ENCODE measurements at regions not wholly inside any gene's neighbourhood (a gene's known extent, or its start where the extent isn't known, plus 50 kb on each side); places are given as distances from the start of the nearest gene placed in this dataset.
"Not testable (repeated sequence)": the region's sequence is repeated elsewhere in the genome, so short reads cannot be mapped to it uniquely, and the experiment has no call there.

- H3K27ac Mint-ChIP-seq, result no peak overlapping the region
- no peaks in the 10 kb centered on the region for H3K9me3 Mint-ChIP-seq
- peaks cover 29 to 33% of the 10 kb centered on the region in 2 donors for H3K4me1 Mint-ChIP-seq (ENCODE audit: low read depth in 2 of 2)
- ATAC-seq (no peak), DNase-seq (ENCODE audit: low spot score) (no peak)
- H3K27me3 Mint-ChIP-seq, result peaks cover 0 to 7% of the 10 kb centered on the region in 2 donors
- no peak overlapping the region for H3K4me3 Mint-ChIP-seq
- H3K36me3 Mint-ChIP-seq, result peaks cover 24% of the 10 kb centered on the region
Measured at GRCh38 chr2:212722046-212722445, 183.4 kb upstream of the ERBB4 start.

GRCh38 chr2:212721026-212721451 lies 182.4 kb upstream of the ERBB4 start:
- peaks cover 22 to 23% of the 10 kb centered on the region in 2 donors for H3K4me1 Mint-ChIP-seq (ENCODE audit: low read depth in 2 of 2)
- DNase-seq (ENCODE audit: low spot score) (no peak), ATAC-seq (no peak)
- peaks cover 0 to 7% of the 10 kb centered on the region in 2 donors for H3K27me3 Mint-ChIP-seq
- peaks cover 24% of the 10 kb centered on the region for H3K36me3 Mint-ChIP-seq
- H3K27ac Mint-ChIP-seq, result no peak overlapping the region
- H3K4me3 Mint-ChIP-seq, result no peak overlapping the region
- no peaks in the 10 kb centered on the region for H3K9me3 Mint-ChIP-seq

- H3K4me3 Mint-ChIP-seq; H3K27me3 Mint-ChIP-seq; H3K27ac Mint-ChIP-seq; H3K9me3 Mint-ChIP-seq; DNase-seq (ENCODE audit: low spot score); ATAC-seq; H3K36me3 Mint-ChIP-seq; H3K4me1 Mint-ChIP-seq (ENCODE audit: low read depth in 2 of 2): not testable (repeated sequence)
Measured at GRCh38 chr2:212715411-212715810, 176.8 kb upstream of the ERBB4 start.

- DNase-seq (ENCODE audit: low spot score) (no peak), ATAC-seq (no peak)
- Mint-ChIP-seq H3K27me3 (peaks cover 0 to 7% of the 10 kb centered on the region in 2 donors), H3K36me3 (peaks cover 5% of the 10 kb centered on the region), H3K27ac (no peak overlapping the region), H3K4me3 (no peak overlapping the region), H3K9me3 (no peaks in the 10 kb centered on the region), H3K4me1 (ENCODE audit: low read depth in 2 of 2) (peaks cover 0 to 8% of the 10 kb centered on the region in 2 donors)
Measured at GRCh38 chr2:212713681-212714080, 175.1 kb upstream of the ERBB4 start.

GRCh38 chr2:212712991-212713390 lies 174.4 kb upstream of the ERBB4 start:
- DNase-seq (ENCODE audit: low spot score) (no peak), ATAC-seq (no peak)
- H3K9me3 Mint-ChIP-seq, result no peaks in the 10 kb centered on the region
- H3K27me3 Mint-ChIP-seq, result peaks cover 0 to 7% of the 10 kb centered on the region in 2 donors
- H3K27ac Mint-ChIP-seq, result peak overlapping the region in 1 of 2 donors; percentile 30
- peaks cover 0 to 8% of the 10 kb centered on the region in 2 donors for H3K4me1 Mint-ChIP-seq (ENCODE audit: low read depth in 2 of 2)
- H3K4me3 Mint-ChIP-seq, result no peak overlapping the region
- H3K36me3 Mint-ChIP-seq, result peaks cover 5% of the 10 kb centered on the region

- H3K27ac Mint-ChIP-seq, result peak overlapping the region in 1 of 2 donors; percentile 30
- DNase-seq (ENCODE audit: low spot score), result no peak
- no peak overlapping the region for H3K4me3 Mint-ChIP-seq
- no peak for ATAC-seq
- peaks cover 0 to 8% of the 10 kb centered on the region in 2 donors for H3K4me1 Mint-ChIP-seq (ENCODE audit: low read depth in 2 of 2)
- peaks cover 1 to 2% of the 10 kb centered on the region in 2 donors for H3K27me3 Mint-ChIP-seq
- H3K9me3 Mint-ChIP-seq, result no peaks in the 10 kb centered on the region
- H3K36me3 Mint-ChIP-seq, result peaks cover under 1% of the 10 kb centered on the region
Measured at GRCh38 chr2:212712466-212712865, 173.9 kb upstream of the ERBB4 start.

- H3K27me3 Mint-ChIP-seq, result peaks cover 0 to 2% of the 10 kb centered on the region in 2 donors
- ATAC-seq, result no peak
- no peaks in the 10 kb centered on the region for H3K9me3 Mint-ChIP-seq
- H3K4me1 Mint-ChIP-seq (ENCODE audit: low read depth in 2 of 2), result peaks cover 0 to 8% of the 10 kb centered on the region in 2 donors
- no peaks in the 10 kb centered on the region for H3K36me3 Mint-ChIP-seq
- no peak overlapping the region for H3K27ac Mint-ChIP-seq
- no peak for DNase-seq (ENCODE audit: low spot score)
- no peak overlapping the region for H3K4me3 Mint-ChIP-seq
Measured at GRCh38 chr2:212711856-212712255, 173.3 kb upstream of the ERBB4 start.

GRCh38 chr2:212709280-212709679 lies 170.7 kb upstream of the ERBB4 start:
- DNase-seq (ENCODE audit: low spot score) (no peak), ATAC-seq (no peak)
- Mint-ChIP-seq H3K4me3 (no peak overlapping the region), H3K27ac (no peak overlapping the region), H3K36me3 (no peaks in the 10 kb centered on the region), H3K27me3 (peaks cover 0 to 2% of the 10 kb centered on the region in 2 donors), H3K4me1 (ENCODE audit: low read depth in 2 of 2) (peaks cover 0 to 4% of the 10 kb centered on the region in 2 donors), H3K9me3 (no peaks in the 10 kb centered on the region)

- Mint-ChIP-seq H3K27ac (no peak overlapping the region), H3K36me3 (no peaks in the 10 kb centered on the region), H3K4me3 (no peak overlapping the region), H3K9me3 (no peaks in the 10 kb centered on the region), H3K27me3 (peaks cover 0 to 2% of the 10 kb centered on the region in 2 donors), H3K4me1 (ENCODE audit: low read depth in 2 of 2) (peaks cover 0 to 4% of the 10 kb centered on the region in 2 donors)
- DNase-seq (ENCODE audit: low spot score), result no peak
- ATAC-seq, result no peak
Measured at GRCh38 chr2:212708355-212708754, 169.8 kb upstream of the ERBB4 start.

- H3K4me3 Mint-ChIP-seq, result no peak overlapping the region
Measured at GRCh38 chr2:212695426-212695825, 156.8 kb upstream of the ERBB4 start.

GRCh38 chr2:212694398-212694797 lies 155.8 kb upstream of the ERBB4 start:
- H3K9me3 Mint-ChIP-seq, result no peaks in the 10 kb centered on the region
- no peaks in the 10 kb centered on the region for H3K4me1 Mint-ChIP-seq (ENCODE audit: low read depth in 2 of 2)
- no peak for DNase-seq (ENCODE audit: low spot score)
- ATAC-seq, result no peak
- no peak overlapping the region for H3K4me3 Mint-ChIP-seq
- H3K27ac Mint-ChIP-seq, result no peak overlapping the region
- peaks cover 0 to 5% of the 10 kb centered on the region in 2 donors for H3K27me3 Mint-ChIP-seq
- no peaks in the 10 kb centered on the region for H3K36me3 Mint-ChIP-seq

More at GRCh38 chr2:212695426-212695825, 156.8 kb upstream of the ERBB4 start:
- Mint-ChIP-seq H3K27me3 (peaks cover 0 to 5% of the 10 kb centered on the region in 2 donors), H3K9me3 (no peaks in the 10 kb centered on the region), H3K27ac (no peak overlapping the region), H3K4me1 (ENCODE audit: low read depth in 2 of 2) (no peaks in the 10 kb centered on the region), H3K36me3 (no peaks in the 10 kb centered on the region)
- DNase-seq (ENCODE audit: low spot score) (no peak), ATAC-seq (no peak)

- no peaks in the 10 kb centered on the region for H3K9me3 Mint-ChIP-seq
- DNase-seq (ENCODE audit: low spot score) (no peak), ATAC-seq (no peak)
- no peak overlapping the region for H3K4me3 Mint-ChIP-seq
- H3K36me3 Mint-ChIP-seq, result no peaks in the 10 kb centered on the region
- H3K27ac Mint-ChIP-seq, result no peak overlapping the region
- peaks cover 0 to 5% of the 10 kb centered on the region in 2 donors for H3K27me3 Mint-ChIP-seq
- H3K4me1 Mint-ChIP-seq (ENCODE audit: low read depth in 2 of 2), result no peaks in the 10 kb centered on the region
Measured at GRCh38 chr2:212692466-212692865, 153.9 kb upstream of the ERBB4 start.

- Mint-ChIP-seq H3K27me3 (peaks cover under 1 to 13% of the 10 kb centered on the region in 2 donors), H3K9me3 (no peaks in the 10 kb centered on the region), H3K4me3 (no peak overlapping the region), H3K36me3 (no peaks in the 10 kb centered on the region), H3K4me1 (ENCODE audit: low read depth in 2 of 2) (peaks cover 2 to 5% of the 10 kb centered on the region in 2 donors), H3K27ac (no peak overlapping the region)
- no peak for ATAC-seq
- DNase-seq (ENCODE audit: low spot score), result peak; percentile 79
Measured at GRCh38 chr2:212686285-212686895, 147.8 kb upstream of the ERBB4 start.

- Mint-ChIP-seq H3K27me3 (peaks cover 6 to 15% of the 10 kb centered on the region in 2 donors), H3K4me1 (ENCODE audit: low read depth in 2 of 2) (peaks cover 2 to 5% of the 10 kb centered on the region in 2 donors)
- ATAC-seq, result no peak
Measured at GRCh38 chr2:212683346-212684097, 144.9 kb upstream of the ERBB4 start.

More at GRCh38 chr2:212683346-212684097, 144.9 kb upstream of the ERBB4 start:
- no peak for DNase-seq (ENCODE audit: low spot score)
- Mint-ChIP-seq H3K4me3 (no peak overlapping the region), H3K9me3 (no peaks in the 10 kb centered on the region), H3K36me3 (no peaks in the 10 kb centered on the region), H3K27ac (no peak overlapping the region)

All from natural killer cell treated with Interleukin-12 subunit alpha and Interleukin-12 subunit beta and Interleukin-15 and Interleukin-18, amount 100 ng/mL, for 72 hours (primary cell).